MM.1S (cell line): ENCODE measurements at regions not wholly inside any gene's neighbourhood (a gene's known extent, or its start where the extent isn't known, plus 50 kb on each side); places are given as distances from the start of the nearest gene placed in this dataset.

ENCODE experiments used
- EZH2 ChIP-seq: fragments of 300-600 bp; sonication (generic); optimal IDR thresholded peaks from 2 replicates; pipeline ENCODE3; 2017; ENCODE audit warnings: low read depth, mild to moderate bottlenecking, antibody characterized with exemption, low read length, mixed read lengths
- TF ChIP-seq, protein P1 (sequence below): fragments of 300-600 bp; sonication (generic); IDR thresholded peaks from 2 replicates; pipeline ENCODE4 v1.5.1; 2016; ENCODE audit warnings: antibody characterized with exemption, low read length, mixed read lengths

GRCh38 chr7:91357901-91358300, 93.7 kb downstream of the FZD1 start:
- TF ChIP-seq, protein P1, sequence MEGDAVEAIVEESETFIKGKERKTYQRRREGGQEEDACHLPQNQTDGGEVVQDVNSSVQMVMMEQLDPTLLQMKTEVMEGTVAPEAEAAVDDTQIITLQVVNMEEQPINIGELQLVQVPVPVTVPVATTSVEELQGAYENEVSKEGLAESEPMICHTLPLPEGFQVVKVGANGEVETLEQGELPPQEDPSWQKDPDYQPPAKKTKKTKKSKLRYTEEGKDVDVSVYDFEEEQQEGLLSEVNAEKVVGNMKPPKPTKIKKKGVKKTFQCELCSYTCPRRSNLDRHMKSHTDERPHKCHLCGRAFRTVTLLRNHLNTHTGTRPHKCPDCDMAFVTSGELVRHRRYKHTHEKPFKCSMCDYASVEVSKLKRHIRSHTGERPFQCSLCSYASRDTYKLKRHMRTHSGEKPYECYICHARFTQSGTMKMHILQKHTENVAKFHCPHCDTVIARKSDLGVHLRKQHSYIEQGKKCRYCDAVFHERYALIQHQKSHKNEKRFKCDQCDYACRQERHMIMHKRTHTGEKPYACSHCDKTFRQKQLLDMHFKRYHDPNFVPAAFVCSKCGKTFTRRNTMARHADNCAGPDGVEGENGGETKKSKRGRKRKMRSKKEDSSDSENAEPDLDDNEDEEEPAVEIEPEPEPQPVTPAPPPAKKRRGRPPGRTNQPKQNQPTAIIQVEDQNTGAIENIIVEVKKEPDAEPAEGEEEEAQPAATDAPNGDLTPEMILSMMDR = no peak
- TF ChIP-seq EZH2 = no peak
